ENCODE measurements at regions not wholly inside any gene's neighbourhood (a gene's known extent, or its start where the extent isn't known, plus 50 kb on each side); places are given as distances from the start of the nearest gene placed in this dataset.
"Not testable (repeated sequence)": the region's sequence is repeated elsewhere in the genome, so short reads cannot be mapped to it uniquely, and the experiment has no call there.

- not testable (repeated sequence) for DNase-seq
These were observed 1263.2 kb downstream of the REEP3 start for GRCh38 chr10:64784451-64784850.

- DNase-seq = no peak
These were observed 1264.6 kb downstream of the REEP3 start for GRCh38 chr10:64785816-64786215.

DNA sequence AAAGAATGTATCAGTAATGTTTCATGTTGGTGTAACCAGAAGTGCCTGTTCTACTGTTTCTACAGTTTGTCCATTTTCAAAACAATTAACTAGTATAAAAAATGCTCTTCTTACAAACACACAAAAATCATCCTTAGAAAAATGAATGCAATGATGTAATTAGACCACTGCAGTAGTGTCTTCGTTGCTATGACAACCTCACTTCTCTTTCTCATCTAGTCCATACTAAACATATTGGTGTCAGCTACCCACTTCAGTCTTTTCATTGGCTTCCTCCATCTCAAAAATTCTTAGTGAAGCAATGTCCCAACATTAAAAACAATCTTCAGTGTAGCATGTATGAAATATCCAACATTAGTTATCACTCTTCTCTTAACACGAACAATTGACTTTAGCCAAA, 1265.8 kb downstream of the REEP3 start:
- DNase-seq = no peak

DNA sequence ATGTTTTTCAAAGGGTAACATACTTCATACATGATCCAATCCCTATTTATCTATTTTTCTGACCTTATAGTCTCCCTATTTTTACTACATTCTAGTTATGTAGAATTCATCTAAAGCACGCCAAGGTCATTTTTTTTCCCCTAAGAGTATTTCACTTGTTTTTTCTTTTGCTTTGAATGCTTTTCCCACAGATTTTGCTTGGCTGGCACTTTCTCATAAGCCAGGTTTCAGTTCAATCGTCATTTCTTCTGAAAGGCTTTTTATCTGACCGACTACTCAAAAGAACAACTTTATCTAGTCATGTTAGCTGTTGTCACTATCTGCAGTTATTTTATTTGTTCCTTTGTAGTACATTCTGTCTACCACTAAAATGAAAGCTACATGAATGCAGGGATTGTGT, 1274.6 kb downstream of the REEP3 start:
- no peak for DNase-seq

- no peak for DNase-seq
These were observed 1277.1 kb downstream of the REEP3 start for GRCh38 chr10:64798297-64798696.

DNA sequence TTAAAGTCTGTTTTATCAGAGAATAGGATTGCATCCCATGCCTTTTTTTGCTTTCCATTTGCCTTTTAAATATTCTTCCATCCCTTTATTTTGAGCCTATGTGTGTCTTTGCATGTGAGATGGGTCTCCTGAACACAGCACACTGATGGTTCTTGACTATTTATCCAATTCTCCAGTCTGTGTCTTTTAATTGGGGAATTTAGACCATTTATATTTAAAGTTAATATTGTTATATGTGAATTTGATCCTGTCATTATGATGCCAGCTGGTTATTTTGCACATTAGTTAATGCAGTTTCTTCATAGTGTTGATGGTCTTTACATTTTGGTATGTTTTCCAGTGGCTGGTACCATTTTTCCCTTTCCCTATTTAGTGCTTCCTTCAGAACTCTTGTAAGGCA, 1287.0 kb downstream of the REEP3 start:
- not testable (repeated sequence) for DNase-seq

GRCh38 chr10:64810046-64810445, 1288.8 kb downstream of the REEP3 start:
- DNase-seq = not testable (repeated sequence)

GRCh38 chr10:64813391-64813790, 1292.2 kb downstream of the REEP3 start:
- no peak for DNase-seq

GRCh38 chr10:64814201-64814600, 1293.0 kb downstream of the REEP3 start:
- DNase-seq = no peak

DNA sequence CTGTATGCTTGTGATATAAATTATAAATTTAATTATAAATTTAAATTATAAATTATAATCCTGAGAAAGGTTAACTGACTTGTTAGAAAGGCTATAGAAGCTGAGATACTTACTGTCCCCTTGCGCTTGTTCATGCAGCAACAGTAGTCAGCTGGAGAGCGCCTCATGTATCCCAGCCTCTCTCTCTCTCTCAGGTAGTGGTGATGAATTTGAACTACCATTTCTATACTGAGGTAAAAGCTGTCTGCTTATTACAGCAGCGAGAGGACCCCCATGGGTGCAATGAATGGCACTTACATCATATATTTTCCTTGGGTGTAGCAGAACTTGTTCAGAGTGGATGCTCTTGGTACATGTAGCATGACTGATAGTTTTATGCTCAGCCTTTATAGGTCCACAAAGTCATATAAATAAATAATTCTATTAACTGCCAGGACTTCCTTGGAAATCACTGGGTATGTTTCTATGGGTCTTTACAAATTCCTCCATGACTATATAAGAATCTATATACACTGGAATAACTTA, 1308.7 kb downstream of the REEP3 start:
- no peak for DNase-seq

GRCh38 chr10:64830869-64831268, 1309.7 kb downstream of the REEP3 start:
- DNase-seq = no peak

GRCh38 chr10:64840341-64840740, 1319.1 kb downstream of the REEP3 start:
- no peak for DNase-seq

DNA sequence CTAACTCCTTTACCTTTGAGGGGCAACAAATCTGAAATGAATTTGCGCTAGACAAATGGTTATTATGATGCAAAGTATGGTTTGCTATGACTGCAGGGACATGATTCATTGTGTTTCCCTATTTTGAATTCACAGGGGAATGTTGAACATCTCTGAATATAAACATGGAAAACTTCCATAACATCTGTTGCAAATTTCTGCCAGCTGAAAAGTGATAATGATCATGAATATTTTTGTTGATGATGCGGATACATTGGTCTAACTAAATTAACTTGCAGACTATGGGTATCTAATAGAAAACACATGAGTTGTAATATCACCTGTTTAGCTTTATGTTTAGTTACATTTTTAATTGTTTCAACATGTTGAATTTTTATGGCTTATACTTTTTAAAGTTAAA, 1325.5 kb downstream of the REEP3 start:
- DNase-seq = no peak

DNA sequence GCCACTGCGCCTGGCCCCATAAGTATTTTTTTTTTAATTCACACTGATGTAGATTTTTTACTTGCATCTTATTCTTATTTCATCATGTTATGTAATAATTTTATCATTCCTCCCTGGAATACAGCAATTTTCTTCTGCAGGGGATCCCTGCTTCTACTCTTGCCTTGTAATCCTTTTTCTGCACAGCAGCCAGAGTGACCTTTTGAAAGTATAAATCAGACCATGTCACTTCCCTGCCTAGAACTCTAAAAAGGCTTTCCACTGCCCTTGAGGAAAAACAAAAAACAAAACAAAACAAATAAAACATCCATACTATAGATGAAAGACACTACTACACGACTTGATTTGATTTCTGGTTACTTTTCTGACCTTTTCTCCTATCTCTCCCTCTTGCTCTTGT, 1334.7 kb downstream of the REEP3 start:
- no peak for DNase-seq

DNA sequence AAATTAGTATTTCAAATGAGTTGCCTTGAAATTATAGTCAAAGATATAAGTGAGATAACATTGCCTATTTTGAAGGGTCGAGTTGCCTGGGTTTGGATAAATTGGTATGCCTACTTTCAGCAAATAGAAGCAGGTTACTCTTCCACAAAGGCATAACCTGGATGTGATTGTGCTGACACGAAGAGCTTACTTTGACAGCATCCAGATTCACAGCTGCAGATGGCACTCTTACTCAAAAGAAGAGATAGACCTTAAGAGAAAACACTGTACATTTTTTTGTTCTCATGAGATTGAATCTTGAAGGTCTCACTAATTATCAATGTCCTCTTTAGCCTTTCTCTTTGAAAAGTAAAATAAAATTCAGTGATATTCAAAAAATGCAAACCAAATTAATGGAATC, 1338.7 kb downstream of the REEP3 start:
- no peak for DNase-seq

GRCh38 chr10:64863836-64864235, 1342.6 kb downstream of the REEP3 start:
- no peak for DNase-seq

DNA sequence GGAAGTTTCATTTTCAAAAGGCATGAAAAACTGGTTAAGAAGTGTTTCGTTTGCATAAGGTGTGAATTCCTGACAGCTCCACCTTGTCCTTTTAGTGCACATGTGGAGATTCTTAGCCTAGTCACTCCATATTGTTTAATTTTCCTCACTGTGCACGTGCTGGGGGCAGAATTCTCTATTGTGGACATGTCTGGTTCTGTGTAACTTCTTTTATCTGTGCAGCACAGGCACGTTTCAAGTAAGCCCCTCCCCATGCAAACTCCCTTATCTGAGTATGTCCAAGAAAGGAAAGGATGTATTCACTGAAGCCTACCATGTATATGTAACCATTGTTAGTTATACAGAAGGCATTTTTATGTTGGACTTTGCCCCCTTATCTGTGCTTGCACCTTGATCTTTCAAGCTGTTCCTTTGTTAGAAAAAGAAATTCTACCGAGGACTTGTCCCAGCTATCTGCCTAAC, 1346.3 kb downstream of the REEP3 start:
- no peak for DNase-seq

DNA sequence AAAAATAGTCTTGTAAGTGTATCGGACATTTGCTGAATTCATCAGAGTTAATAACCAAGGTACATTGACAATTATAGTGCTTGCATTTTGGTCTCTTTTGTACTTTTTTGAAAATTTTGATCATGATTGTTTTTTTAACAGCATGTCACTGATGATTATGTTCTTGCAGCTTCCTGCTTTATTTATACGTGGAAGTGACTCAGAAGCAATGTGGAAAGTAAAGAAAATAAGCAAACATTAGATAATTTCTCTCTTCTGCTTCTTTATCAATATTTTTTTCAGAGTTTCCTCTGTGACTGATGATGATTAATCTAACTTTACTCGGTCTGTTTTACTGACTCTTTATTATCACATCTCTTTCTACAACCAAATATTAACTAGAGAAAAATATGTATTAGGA, 1351.9 kb downstream of the REEP3 start:
- DNase-seq = no peak

GRCh38 chr10:64873959-64874358, 1352.8 kb downstream of the REEP3 start:
- DNase-seq = no peak

GRCh38 chr10:64880546-64880945, 1359.3 kb downstream of the REEP3 start:
- DNase-seq = no peak

DNA sequence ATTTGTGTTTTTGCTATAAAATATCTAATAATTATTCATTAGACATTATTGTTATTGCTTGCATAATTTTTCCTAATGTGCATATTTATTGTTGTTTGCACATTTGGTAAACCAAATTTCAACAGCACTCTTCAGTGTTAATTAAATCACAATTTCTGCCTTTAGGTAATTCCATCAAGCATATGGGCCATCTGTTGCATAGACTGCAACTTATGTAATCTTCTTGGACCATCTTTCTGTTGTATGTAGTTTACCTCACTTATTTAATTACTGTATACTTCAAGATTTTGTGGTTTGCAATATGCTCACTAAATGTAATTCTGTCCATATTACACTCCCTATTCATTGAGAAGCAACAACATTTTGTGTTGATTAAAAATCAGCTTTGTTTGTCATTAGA, 1360.1 kb downstream of the REEP3 start:
- DNase-seq = no peak

- no peak for DNase-seq
These were observed 1375.4 kb downstream of the REEP3 start for GRCh38 chr10:64896582-64896981.

GRCh38 chr10:64906311-64906710, 1385.1 kb downstream of the REEP3 start:
- not testable (repeated sequence) for DNase-seq

DNA sequence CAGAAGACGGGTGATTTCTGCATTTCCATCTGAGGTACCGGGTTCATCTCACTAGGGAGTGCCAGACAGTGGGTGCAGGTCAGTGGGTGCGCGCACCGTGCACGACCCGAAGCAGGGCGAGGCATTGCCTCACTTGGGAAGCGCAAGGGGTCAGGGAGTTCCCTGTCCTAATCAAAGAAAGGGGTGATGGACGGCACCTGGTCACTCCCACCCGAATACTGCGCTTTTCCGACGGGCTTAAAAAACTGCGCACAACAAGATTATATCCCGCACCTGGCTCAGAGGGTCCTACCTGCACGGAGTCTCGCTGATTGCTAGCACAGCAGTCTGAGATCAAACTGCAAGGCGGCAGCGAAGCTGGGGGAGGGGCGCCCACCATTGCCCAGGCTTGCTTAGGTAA, 1403.1 kb downstream of the REEP3 start:
- not testable (repeated sequence) for DNase-seq

DNA sequence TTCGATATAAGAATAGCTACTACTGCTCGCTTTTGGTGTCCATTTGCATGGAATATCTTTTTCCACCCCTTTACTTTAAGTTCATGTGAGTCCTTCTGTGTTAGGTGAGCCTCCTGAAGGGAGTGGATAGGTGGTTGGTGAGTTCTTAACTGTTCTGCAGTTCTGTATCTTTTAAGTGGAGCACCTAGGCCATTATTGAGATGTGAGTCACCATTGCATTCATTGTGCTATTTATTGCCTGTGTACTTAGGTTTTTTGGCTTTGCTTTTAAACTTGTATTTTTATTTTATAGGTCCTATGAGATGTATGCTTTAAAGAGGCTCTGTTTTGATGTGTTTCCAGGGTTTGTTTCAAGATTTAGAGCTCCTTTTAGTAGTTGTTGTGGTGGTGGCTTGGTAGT, 1430.8 kb downstream of the REEP3 start:
- DNase-seq = no peak

DNA sequence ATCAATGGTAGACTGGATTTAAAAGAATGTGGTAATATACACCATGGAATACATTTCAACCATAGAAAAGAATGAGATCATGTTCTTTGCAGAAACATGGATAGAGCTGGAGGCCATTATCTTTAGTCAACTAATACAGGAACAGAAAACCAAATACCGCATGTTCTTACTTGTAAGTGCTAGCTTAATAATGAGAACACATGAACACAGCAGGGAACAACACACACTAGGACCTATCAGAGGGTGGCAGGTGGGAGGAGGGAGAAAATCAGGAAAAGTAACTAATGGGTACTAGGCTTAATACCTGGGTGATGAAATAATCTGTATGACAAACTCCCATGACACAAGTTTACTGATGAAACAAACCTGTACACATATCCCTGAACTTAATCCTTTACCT, 1435.2 kb downstream of the REEP3 start:
- no peak for DNase-seq

All from KG1 (cell line).